WTC11 (cell line): ENCODE measurements at regions not wholly inside any gene's neighbourhood (a gene's known extent, or its start where the extent isn't known, plus 50 kb on each side); places are given as distances from the start of the nearest gene placed in this dataset.
A peak's percentile ranks its signal among the peaks of the same experiment; 100 is the strongest.

Source experiments
- ATAC-seq: fragments of 200-7000 bp; cut with Tn5 transposase; 2 replicates; pipeline ENCODE4 v1.10.0; 2021; ENCODE audit warnings: mild to moderate bottlenecking, moderate library complexity
- CTCF ChIA-PET: fragments of 300-600 bp; sonication (Branson Sonifier 250); formaldehyde crosslinking; loops from one replicate; lab custom pipeline; 2021; ENCODE audit warnings: antibody characterized with exemption; lab: Charles Lee
- POLR2A ChIA-PET: fragments of 350-600 bp; sonication (Branson Sonifier 250); formaldehyde crosslinking; loops from one replicate; lab custom pipeline; 2021; ENCODE audit warnings: antibody characterized with exemption; lab: Charles Lee
- DNase-seq: peaks from one replicate; pipeline ENCODE4 v3.0.0; 2021; ENCODE audit warnings: low spot score
- H3K27ac Mint-ChIP-seq: 2 replicates; pipeline ENCODE4 v1.8.0; 2021; ENCODE audit warnings: mixed read lengths
- H3K27me3 Mint-ChIP-seq: 2 replicates; pipeline ENCODE4 v1.8.0; 2021; ENCODE audit warnings: low read depth, mild to moderate bottlenecking, moderate library complexity, mixed read lengths
- H3K36me3 Mint-ChIP-seq: 2 replicates; pipeline ENCODE4 v1.8.0; 2021; ENCODE audit warnings: mixed read lengths
- H3K4me1 Mint-ChIP-seq: 2 replicates; pipeline ENCODE4 v1.8.0; 2022; ENCODE audit warnings: mixed read lengths
- H3K4me3 Mint-ChIP-seq: 2 replicates; pipeline ENCODE4 v1.8.0; 2021; ENCODE audit warnings: mild to moderate bottlenecking, moderate library complexity, mixed read lengths
- H3K9me3 Mint-ChIP-seq: 2 replicates; pipeline ENCODE4 v1.8.0; 2021; ENCODE audit warnings: mixed read lengths
- ATF2 ChIP-seq: sonication (generic); formaldehyde crosslinking; IDR thresholded peaks from 2 replicates; pipeline ENCODE4 v1.8.1; 2022; ENCODE audit warnings: low read depth, missing genetic modification reagents, borderline replicate concordance
- ATF6 ChIP-seq: sonication (generic); formaldehyde crosslinking; IDR thresholded peaks from 2 replicates; pipeline ENCODE4 v1.8.1; 2023; ENCODE audit warnings: mild to moderate bottlenecking, missing genetic modification reagents
- CTCF ChIP-seq: fragments of 200-600 bp; IDR thresholded peaks from 2 replicates; pipeline ENCODE4 v1.8.0; 2022; ENCODE audit warnings: antibody characterized with exemption
- ESRRA ChIP-seq: sonication (generic); formaldehyde crosslinking; IDR thresholded peaks from 2 replicates; pipeline ENCODE4 v1.8.1; 2022; ENCODE audit warnings: mild to moderate bottlenecking, missing genetic modification reagents, borderline replicate concordance
- ETV6 ChIP-seq: sonication (generic); formaldehyde crosslinking; IDR thresholded peaks from 2 replicates; pipeline ENCODE4 v1.8.1; 2022; ENCODE audit warnings: mild to moderate bottlenecking, missing genetic modification reagents
- FOXK1 ChIP-seq: sonication (generic); formaldehyde crosslinking; IDR thresholded peaks from 2 replicates; pipeline ENCODE4 v1.8.0; 2022; ENCODE audit warnings: mild to moderate bottlenecking, moderate library complexity, missing genetic modification reagents
- FOXP4 ChIP-seq: sonication (generic); formaldehyde crosslinking; IDR thresholded peaks from 2 replicates; pipeline ENCODE4 v1.8.0; 2022; ENCODE audit warnings: mild to moderate bottlenecking, missing genetic modification reagents
- GRHL2 ChIP-seq: fragments of 250-450 bp; sonication (Bioruptor Pico); IDR thresholded peaks from 2 replicates; pipeline ENCODE4 v1.8.0; 2022; ENCODE audit warnings: mild to moderate bottlenecking, moderate library complexity; ENCODE audit not compliant: insufficient replicate concordance, severe bottlenecking
- MAX ChIP-seq: sonication (generic); formaldehyde crosslinking; IDR thresholded peaks from 2 replicates; pipeline ENCODE4 v1.8.0; 2022; ENCODE audit warnings: mild to moderate bottlenecking, missing genetic modification reagents
- MXD4 ChIP-seq: fragments of 250-450 bp; sonication (Bioruptor Pico); IDR thresholded peaks from 2 replicates; pipeline ENCODE4 v1.8.0; 2021; ENCODE audit warnings: mild to moderate bottlenecking, moderate library complexity, borderline replicate concordance
- NFYB ChIP-seq: sonication (generic); formaldehyde crosslinking; conservative IDR thresholded peaks from 2 replicates; pipeline ENCODE4 v1.8.0; 2022; ENCODE audit warnings: low read depth, missing genetic modification reagents
- PRDM15 ChIP-seq: sonication (generic); formaldehyde crosslinking; IDR thresholded peaks from 2 replicates; pipeline ENCODE4 v1.8.0; 2022; ENCODE audit warnings: missing genetic modification reagents
- PRRX2 ChIP-seq: fragments of 250-450 bp; sonication (Bioruptor Pico); IDR thresholded peaks from 2 replicates; pipeline ENCODE4 v1.8.0; 2021; ENCODE audit warnings: mild to moderate bottlenecking
- RORB ChIP-seq: fragments of 250-450 bp; sonication (Bioruptor Pico); IDR thresholded peaks from 2 replicates; pipeline ENCODE4 v1.9.0; 2021; ENCODE audit warnings: mild to moderate bottlenecking
- SP1 ChIP-seq: sonication (generic); formaldehyde crosslinking; conservative IDR thresholded peaks from 2 replicates; pipeline ENCODE4 v1.8.1; 2022; ENCODE audit warnings: missing genetic modification reagents
- ZMAT4 ChIP-seq: fragments of 250-450 bp; sonication (Bioruptor Pico); IDR thresholded peaks from 2 replicates; pipeline ENCODE4 v1.9.0; 2021; ENCODE audit warnings: mild to moderate bottlenecking
- ZNF219 ChIP-seq: sonication (generic); formaldehyde crosslinking; IDR thresholded peaks from 2 replicates; pipeline ENCODE4 v1.8.0; 2023; ENCODE audit warnings: missing genetic modification reagents, mild to moderate bottlenecking, borderline replicate concordance
- ZNF263 ChIP-seq: sonication (generic); formaldehyde crosslinking; IDR thresholded peaks from 2 replicates; pipeline ENCODE4 v1.8.1; 2022; ENCODE audit warnings: low read depth, mild to moderate bottlenecking, moderate library complexity, missing genetic modification reagents
- ZNF396 ChIP-seq: fragments of 250-450 bp; sonication (Bioruptor Pico); IDR thresholded peaks from 2 replicates; pipeline ENCODE4 v1.8.0; 2021; ENCODE audit warnings: mild to moderate bottlenecking, moderate library complexity, borderline replicate concordance
- ZNF425 ChIP-seq: fragments of 250-450 bp; sonication (Bioruptor Pico); conservative IDR thresholded peaks from 2 replicates; pipeline ENCODE4 v1.9.0; 2021; ENCODE audit warnings: mild to moderate bottlenecking

- no peak for TF ChIP-seq FOXP4 (CRISPR knock-in tag)
Observed at GRCh38 chr1:116821763-116822162, 67.5 kb downstream of the CD2 start (continued).

- Mint-ChIP-seq H3K36me3 (no peaks in the 10 kb centered on the region), H3K27ac (peak overlapping the region; percentile 75), H3K9me3 (0 out of 2 replicates have a peak, but pooled peaks cover 6% of the 10 kb centered on the region), H3K4me3 (no peak overlapping the region), H3K4me1 (peaks cover 33% of the 10 kb centered on the region), H3K27me3 (no peaks in the 10 kb centered on the region)
- CTCF ChIA-PET, result interaction anchor here (1.1 to 1.5 kb wide), 4 partner anchors 10 to 87 kb away, joined by 3 to 5 read pairs (median 4); partner anchors contain the start of gene PTGFRN
- ATAC-seq (no peak), DNase-seq (no peak)
- TF ChIP-seq ETV6 (no peak), ZNF263 (CRISPR knock-in tag) (no peak), NFYB (no peak), CTCF (no peak), RORB (CRISPR knock-in tag) (no peak), ZNF219 (CRISPR knock-in tag) (no peak), PRDM15 (CRISPR knock-in tag) (no peak), ATF2 (CRISPR knock-in tag) (no peak), MAX (no peak), ZMAT4 (CRISPR knock-in tag) (no peak), ESRRA (no peak), ZNF425 (no peak), ZNF396 (no peak), MXD4 (CRISPR knock-in tag) (no peak), PRRX2 (CRISPR knock-in tag) (no peak), GRHL2 (CRISPR knock-in tag) (no peak), SP1 (CRISPR knock-in tag) (no peak), ATF6 (CRISPR knock-in tag) (no peak), FOXK1 (no peak)
- POLR2A ChIA-PET, result no interaction called here
Observed at GRCh38 chr1:116824631-116825206, 70.5 kb downstream of the CD2 start.
